Posterior cingulate gyrus (tissue), 11 donors: ENCODE measurements at regions not wholly inside any gene's neighbourhood (a gene's known extent, or its start where the extent isn't known, plus 50 kb on each side); places are given as distances from the start of the nearest gene placed in this dataset.

Experiments
- DNase-seq, 10 donors: peaks; one replicate each; pipeline versions ENCODE4 v3.0.0 to v3.0.0-alpha.2; 2020 to 2021; ENCODE audit warnings: mixed read lengths in 3 of 10
- intact Hi-C: fragments of 100-400 bp; cut with DNase I; formaldehyde crosslinking; loops from one replicate; pipeline ENCODE4 v1.15.1; 2023

DNA sequence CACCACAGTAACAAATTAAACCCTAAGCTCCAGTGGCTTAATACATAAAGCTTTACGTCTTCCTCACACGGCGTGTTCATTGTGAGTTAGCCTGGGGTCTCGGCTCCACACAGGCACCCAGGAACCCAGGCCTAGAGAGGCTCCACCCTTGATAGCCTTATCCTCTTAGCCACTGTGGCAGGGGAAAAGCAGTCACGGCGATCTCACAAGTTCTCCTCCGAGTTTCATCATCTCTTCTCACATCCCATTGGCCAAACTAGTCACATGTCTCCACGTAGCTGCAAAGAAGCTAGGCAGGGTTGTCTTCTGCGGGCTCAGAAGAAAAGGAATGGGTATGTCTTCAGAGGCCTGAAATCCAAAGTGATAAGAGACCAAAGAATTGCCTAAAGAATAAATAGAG lies 122.3 kb upstream of the GRIK3 start:
- no peak for DNase-seq
- intact Hi-C loops = loop anchor here (10.0 kb wide), 1 partner anchor 168 kb away; no protein-coding TSS in a partner anchor

DNA sequence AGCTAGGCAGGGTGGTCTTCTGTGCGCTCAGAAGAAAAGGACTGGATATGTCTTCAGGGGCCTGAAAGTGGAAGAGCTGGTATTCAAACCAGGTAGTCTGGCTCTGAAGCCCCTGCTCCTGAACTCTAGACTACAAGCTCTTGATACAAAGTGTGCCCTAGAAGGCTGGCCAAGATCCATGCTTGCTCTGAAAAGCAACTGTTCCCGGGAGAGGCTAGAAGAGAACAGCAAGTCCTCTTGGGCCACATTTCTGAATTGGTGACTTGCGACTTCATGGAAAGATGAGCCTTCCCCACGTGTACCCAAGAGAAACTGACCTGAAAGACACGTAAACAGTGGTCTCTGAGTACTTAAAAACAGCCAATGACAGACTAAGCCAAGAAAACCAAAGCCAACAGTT lies 123.3 kb upstream of the GRIK3 start:
- intact Hi-C loops = loop anchor here (10.0 kb wide), 1 partner anchor 167 kb away; no protein-coding TSS in a partner anchor
- DNase-seq = peak in 1 of 10 donors; percentile 56

GRCh38 chr1:37158113-37158749 lies 123.9 kb upstream of the GRIK3 start:
- intact Hi-C loops = loop anchor here (10.0 kb wide), 1 partner anchor 167 kb away; no protein-coding TSS in a partner anchor
- DNase-seq = peak in 1 of 10 donors; percentile 44

DNA sequence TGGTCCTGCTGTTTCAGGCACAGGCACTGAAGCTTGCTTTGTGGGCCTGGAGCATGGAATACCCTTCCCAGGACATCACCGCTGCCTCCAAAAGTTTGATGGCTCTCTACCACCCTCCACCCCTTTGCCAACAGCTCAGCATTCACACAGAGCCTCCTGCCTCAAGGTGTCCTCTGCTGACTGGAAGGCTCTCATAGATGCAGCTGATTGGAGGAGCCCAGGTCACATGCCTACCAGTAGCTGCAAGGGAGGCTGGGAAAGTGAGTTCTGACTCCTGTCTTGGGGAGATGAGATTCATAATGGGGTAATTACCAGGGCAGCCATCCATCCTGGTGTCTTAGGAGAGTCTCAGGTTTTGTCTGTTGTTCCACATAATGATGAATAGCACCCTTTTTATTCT lies 124.8 kb upstream of the GRIK3 start:
- DNase-seq = no peak
- intact Hi-C loops = loop anchor here (10.0 kb wide), 1 partner anchor 166 kb away; no protein-coding TSS in a partner anchor

DNA sequence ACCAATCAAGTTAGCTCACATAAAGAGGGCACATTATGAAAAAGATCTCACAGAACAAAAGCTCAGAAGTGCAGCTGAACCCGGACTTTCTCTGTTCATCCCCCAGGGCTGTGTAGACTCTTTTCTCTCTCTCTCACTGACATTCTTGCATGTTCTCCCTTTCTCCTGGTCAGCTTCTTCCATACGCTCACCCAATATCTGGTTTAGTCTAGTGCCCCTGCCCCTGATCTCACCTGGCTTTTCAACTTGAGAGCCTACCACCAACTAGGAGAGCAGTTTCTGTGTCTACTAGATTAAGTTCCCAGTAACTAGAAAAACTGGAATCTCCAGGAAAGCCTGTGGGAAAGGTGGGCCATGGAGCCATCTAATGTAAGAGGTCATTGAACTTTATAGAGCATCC lies 126.9 kb upstream of the GRIK3 start:
- DNase-seq = no peak
- intact Hi-C loops = no loop called here

DNA sequence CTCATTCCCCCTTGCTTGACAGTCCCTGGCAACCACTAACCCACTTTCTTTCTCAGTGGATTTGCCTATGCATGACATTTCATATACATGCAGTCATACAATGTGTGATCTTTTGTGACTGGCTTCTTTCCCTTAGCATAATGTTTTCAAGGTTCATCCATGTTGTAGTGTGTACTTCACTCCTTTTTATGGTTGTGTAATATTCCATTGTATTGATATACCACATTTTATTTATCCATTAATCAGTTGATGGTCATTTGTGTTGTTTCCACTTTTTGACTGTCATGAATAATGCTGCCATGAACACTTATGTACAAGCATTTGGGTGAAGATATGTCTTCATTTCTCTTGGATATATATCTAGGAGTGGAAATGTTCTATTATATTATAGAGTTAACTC lies 127.7 kb upstream of the GRIK3 start:
- no peak for DNase-seq
- intact Hi-C loops = no loop called here

GRCh38 chr1:37166005-37166404 lies 131.7 kb upstream of the GRIK3 start:
- intact Hi-C loops = no loop called here
- no peak for DNase-seq

GRCh38 chr1:37167479-37167878 lies 133.2 kb upstream of the GRIK3 start:
- intact Hi-C loops = no loop called here
- no peak for DNase-seq

GRCh38 chr1:37169241-37169640 lies 134.9 kb upstream of the GRIK3 start:
- intact Hi-C loops = no loop called here
- DNase-seq = peak in 1 of 10 donors; percentile 21

- peak in 1 of 10 donors; percentile 71 for DNase-seq
- intact Hi-C loops = no loop called here
Observed at GRCh38 chr1:37169743-37170275, 135.5 kb upstream of the GRIK3 start.

- intact Hi-C loops = no loop called here
Observed at GRCh38 chr1:37171691-37172090, 137.4 kb upstream of the GRIK3 start.

GRCh38 chr1:37174341-37174740 lies 140.0 kb upstream of the GRIK3 start:
- intact Hi-C loops = no loop called here
- DNase-seq = no peak

More at GRCh38 chr1:37171691-37172090, 137.4 kb upstream of the GRIK3 start:
- no peak for DNase-seq

- intact Hi-C loops = no loop called here
- DNase-seq = no peak
Observed at GRCh38 chr1:37174876-37175275, 140.6 kb upstream of the GRIK3 start.

DNA sequence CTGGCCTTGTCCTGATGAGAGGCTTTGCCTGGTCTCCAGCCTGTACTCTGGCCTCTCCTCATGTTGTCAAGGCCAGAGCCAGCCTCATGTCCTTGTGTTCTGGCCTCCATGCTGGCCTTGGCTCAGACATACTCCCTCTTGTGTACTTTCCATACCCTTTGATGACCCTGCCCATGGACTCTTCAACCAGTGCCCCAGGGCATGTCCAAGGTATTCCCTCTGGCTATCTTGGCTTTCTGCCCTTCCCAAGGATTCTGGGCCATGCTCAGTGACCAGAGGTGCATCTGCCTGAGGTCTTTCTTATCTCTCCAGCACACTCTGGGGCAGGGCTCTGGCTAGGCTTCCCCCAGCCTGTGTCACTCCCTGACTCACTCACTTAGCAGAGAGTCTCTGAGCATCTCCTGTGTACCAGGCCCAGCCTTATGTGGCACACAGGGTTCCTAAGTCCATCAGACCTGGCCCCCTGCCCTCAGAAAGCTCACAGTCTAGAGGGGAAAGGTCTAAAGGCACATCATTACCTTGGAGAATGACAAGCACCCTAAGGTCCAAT lies 141.4 kb upstream of the GRIK3 start:
- DNase-seq = no peak
- intact Hi-C loops = no loop called here

- no peak for DNase-seq
- intact Hi-C loops = no loop called here
Observed at GRCh38 chr1:37176269-37176668, 142.0 kb upstream of the GRIK3 start.

DNA sequence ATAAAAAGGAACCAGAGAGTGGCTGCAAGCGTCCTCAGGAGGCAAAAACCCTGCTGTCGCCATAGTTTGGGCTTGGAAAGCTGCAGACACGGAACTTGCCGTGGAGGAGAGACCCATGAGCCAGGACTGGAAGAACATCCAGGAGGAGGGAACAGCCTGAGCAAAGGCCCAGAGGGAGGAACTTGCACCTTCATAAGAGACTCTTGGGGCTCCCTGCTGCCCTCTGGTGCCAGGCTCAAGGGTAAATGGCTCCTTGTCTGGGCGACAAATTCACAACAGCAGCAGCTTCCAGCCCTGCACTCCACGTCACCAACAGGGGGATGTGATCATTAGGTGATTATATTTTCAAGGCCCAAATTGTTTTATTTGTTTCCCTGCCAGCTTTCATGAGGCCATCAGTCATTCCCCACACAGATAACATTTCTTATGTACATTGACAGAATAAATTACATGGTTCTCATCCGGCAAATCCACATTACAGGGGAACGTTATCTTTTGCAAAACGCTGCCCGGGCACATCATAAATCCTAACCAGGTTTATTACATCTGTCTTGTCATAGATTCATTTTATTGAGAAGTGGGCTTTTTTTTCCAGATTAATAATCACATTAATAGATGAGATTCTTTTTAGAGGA lies 143.0 kb upstream of the GRIK3 start:
- DNase-seq = peak in 7 of 10 donors; percentile 38 to 90 (median 55)
- intact Hi-C loops = no loop called here

DNA sequence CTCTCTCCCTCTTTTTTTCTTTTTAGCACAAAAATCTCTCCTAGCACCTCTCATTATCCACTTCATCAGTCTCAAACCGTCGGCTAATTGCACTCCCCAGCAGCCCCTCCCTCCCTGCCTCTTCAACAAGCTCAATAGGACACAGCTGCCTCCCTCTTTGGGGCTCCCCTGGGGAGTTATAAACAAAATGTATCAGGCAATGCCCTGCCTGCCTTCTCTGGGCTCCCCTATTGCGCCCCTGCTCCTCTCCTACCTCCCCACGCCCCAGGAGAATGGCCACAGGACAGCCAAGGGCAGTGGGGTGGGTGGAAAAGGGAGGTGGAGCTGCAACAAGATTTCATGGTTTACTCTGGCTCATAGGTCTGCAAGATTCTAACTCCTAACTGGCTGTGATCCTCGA lies 147.1 kb upstream of the GRIK3 start:
- no peak for DNase-seq
- intact Hi-C loops = no loop called here

DNA sequence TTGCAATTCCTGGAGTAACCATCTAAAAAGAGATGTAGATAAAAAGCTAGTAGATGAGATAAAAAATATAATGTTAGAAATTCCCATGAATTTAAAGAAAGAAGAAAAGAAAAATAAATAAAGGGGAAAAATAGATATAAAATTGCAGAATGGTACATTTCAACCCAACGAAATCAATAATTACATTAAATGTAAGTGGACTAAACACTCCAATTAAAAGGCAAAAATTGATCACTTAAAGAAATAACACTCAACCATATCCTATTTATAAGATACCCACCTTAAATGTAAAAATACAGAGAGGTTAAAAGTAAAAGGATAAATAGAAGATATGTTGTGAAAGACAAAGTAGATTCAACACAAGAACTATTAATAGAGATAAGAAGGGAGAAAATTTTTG lies 150.5 kb upstream of the GRIK3 start:
- intact Hi-C loops = no loop called here
- DNase-seq = no peak

DNA sequence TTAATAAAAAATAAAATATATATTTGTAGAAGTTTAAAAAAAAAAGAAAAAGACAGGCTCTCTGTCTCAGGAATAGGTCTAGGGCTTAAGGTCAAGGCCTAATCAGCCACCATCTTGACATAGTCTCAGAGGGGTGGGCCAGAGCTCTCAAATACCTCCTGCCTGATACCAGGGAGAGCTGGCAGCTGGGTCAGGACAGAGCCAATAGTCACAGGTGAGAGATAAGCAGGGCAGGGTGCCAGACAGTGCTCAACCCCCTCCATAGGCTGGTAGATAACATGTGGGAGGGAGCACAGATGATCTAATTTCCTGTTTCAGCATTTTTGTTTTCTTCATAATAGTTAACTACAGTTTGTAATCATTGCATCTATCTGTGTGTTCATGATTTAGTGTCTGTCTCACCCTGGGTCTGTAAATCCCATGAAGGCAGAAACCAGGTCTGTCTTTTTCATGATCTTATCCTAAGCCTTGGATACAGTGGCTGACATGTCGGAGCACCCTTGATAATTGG lies 152.0 kb upstream of the GRIK3 start:
- intact Hi-C loops = no loop called here
- DNase-seq = no peak

DNA sequence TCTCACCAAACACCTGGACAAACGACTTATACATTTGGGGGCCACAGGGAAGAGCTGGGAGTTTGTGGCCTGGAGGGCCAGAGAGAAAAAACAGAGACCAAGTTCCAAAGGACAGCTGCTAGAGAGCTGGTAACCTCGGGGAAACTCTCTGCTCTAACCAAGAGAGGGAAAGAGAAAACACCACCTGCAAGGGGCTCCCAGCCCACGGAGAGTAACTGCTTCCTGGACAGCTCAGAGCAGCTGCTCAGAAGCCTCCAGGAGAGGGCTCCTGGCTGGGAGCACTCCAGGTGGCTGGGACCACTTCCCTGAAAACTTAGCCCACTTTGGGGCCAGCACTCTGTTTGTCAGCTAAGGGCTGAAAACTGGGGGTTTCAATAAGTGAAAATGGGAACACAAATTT lies 154.8 kb upstream of the GRIK3 start:
- intact Hi-C loops = no loop called here
- DNase-seq = no peak

- intact Hi-C loops = no loop called here
- DNase-seq = no peak
Observed at GRCh38 chr1:37197411-37197810, 163.1 kb upstream of the GRIK3 start.
